ENCODE measurements at regions not wholly inside any gene's neighbourhood (a gene's known extent, or its start where the extent isn't known, plus 50 kb on each side); places are given as distances from the start of the nearest gene placed in this dataset.
"Not testable (repeated sequence)": the region's sequence is repeated elsewhere in the genome, so short reads cannot be mapped to it uniquely, and the experiment has no call there.

GRCh38 chr3:177610686-177611633 lies 413.7 kb upstream of the TBL1XR1 start:
- DNase-seq = peak; percentile 37 to 87

- peak in 1 of 2 experiments; percentile 46 for DNase-seq
Measured at GRCh38 chr3:177611752-177612334, 414.6 kb upstream of the TBL1XR1 start.

- no peak for DNase-seq
Measured at GRCh38 chr3:177613901-177614300, 416.6 kb upstream of the TBL1XR1 start.

- DNase-seq = no peak
Measured at GRCh38 chr3:177615015-177615414, 417.7 kb upstream of the TBL1XR1 start.

- DNase-seq = no peak
Measured at GRCh38 chr3:177618873-177619733, 421.8 kb upstream of the TBL1XR1 start.

GRCh38 chr3:177620073-177620472 lies 422.8 kb upstream of the TBL1XR1 start:
- DNase-seq = no peak

- no peak for DNase-seq
Measured at GRCh38 chr3:177622520-177622919, 425.2 kb upstream of the TBL1XR1 start.

- DNase-seq = no peak
Measured at GRCh38 chr3:177622982-177623617, 425.8 kb upstream of the TBL1XR1 start.

GRCh38 chr3:177624528-177625495 lies 427.5 kb upstream of the TBL1XR1 start:
- no peak for DNase-seq

- DNase-seq = no peak
Measured at GRCh38 chr3:177626045-177626444, 428.8 kb upstream of the TBL1XR1 start.

GRCh38 chr3:177628095-177628719 lies 430.9 kb upstream of the TBL1XR1 start:
- DNase-seq = not testable (repeated sequence)

GRCh38 chr3:177629276-177629675 lies 432.0 kb upstream of the TBL1XR1 start:
- DNase-seq = no peak

GRCh38 chr3:177633671-177634207 lies 436.5 kb upstream of the TBL1XR1 start:
- DNase-seq = no peak

GRCh38 chr3:177635601-177636106 lies 438.4 kb upstream of the TBL1XR1 start:
- not testable (repeated sequence) for DNase-seq

GRCh38 chr3:177640319-177640965 lies 443.2 kb upstream of the TBL1XR1 start:
- DNase-seq = peak in 1 of 2 experiments; percentile 23

GRCh38 chr3:177641206-177641605 lies 443.9 kb upstream of the TBL1XR1 start:
- no peak for DNase-seq

GRCh38 chr3:177642042-177642803 lies 444.9 kb upstream of the TBL1XR1 start:
- peak; percentile 53 to 60 for DNase-seq

- no peak for DNase-seq
Measured at GRCh38 chr3:177642804-177643125, 445.5 kb upstream of the TBL1XR1 start.

- peak in 1 of 2 experiments; percentile 45 for DNase-seq
Measured at GRCh38 chr3:177646749-177647148, 449.5 kb upstream of the TBL1XR1 start.
